Psoas muscle (tissue), 7 donors: ENCODE measurements at regions not wholly inside any gene's neighbourhood (a gene's known extent, or its start where the extent isn't known, plus 50 kb on each side); places are given as distances from the start of the nearest gene placed in this dataset.

Source experiments
- ATAC-seq, 4 donors: fragments of 200-7000 bp; cut with Tn5 transposase; one replicate each; pipeline ENCODE4 v1.9.1; 2020; ENCODE audit warnings: moderate library complexity in 3 of 4, mild to moderate bottlenecking in 2 of 4
- DNase-seq, 2 donors: peaks; one replicate each; pipeline ENCODE4 v3.0.0-alpha.2; 2020
- H3K27ac ChIP-seq: fragments of 200-600 bp; one replicate; pipeline ENCODE4 v1.8.0; 2022
- H3K27me3 ChIP-seq, 3 donors: fragments of 200-600 bp in 1 of 3; one replicate each; pipeline versions ENCODE4 v1.6.1 to v1.8.0; 2013 to 2022; ENCODE audit warnings: low read length in 2 of 3, mild to moderate bottlenecking in 2 of 3, moderate library complexity in 1 of 3; ENCODE audit not compliant: insufficient read depth in 3 of 3
- H3K36me3 ChIP-seq, 2 donors: fragments of 200-600 bp in 1 of 2; one replicate each; pipeline versions ENCODE4 v1.6.1 to v1.8.0; 2013 to 2022; ENCODE audit warnings: low read depth in 1 of 2, mild to moderate bottlenecking in 1 of 2, moderate library complexity in 1 of 2; ENCODE audit not compliant: insufficient read depth in 1 of 2
- H3K4me1 ChIP-seq: fragments of 200-600 bp; one replicate; pipeline ENCODE4 v1.8.0; 2022
- H3K4me3 ChIP-seq: fragments of 200-600 bp; one replicate; pipeline ENCODE4 v1.8.0; 2022; ENCODE audit warnings: mild to moderate bottlenecking
- H3K9me3 ChIP-seq: fragments of 200-600 bp; one replicate; pipeline ENCODE4 v1.8.0; 2022
- CTCF ChIP-seq: fragments of 200-600 bp; IDR thresholded peaks from one replicate; pipeline ENCODE4 v1.8.0; 2022; ENCODE audit warnings: antibody characterized with exemption
- WGBS, 3 donors: extraction: QIAGEN DNeasy Blood & Tissue Kit; methylation state at CpG; one replicate each; pipeline versions ENCODE4 v1.1.6 to v1.1.7; 2013; 5-methylcytosine and 5-hydroxymethylcytosine counted together
- intact Hi-C, 2 donors: fragments of 100-400 bp; cut with DNase I; formaldehyde crosslinking; loops; one replicate each; pipeline versions ENCODE4 v1.11.0 to v1.14.2; 2022
- donor health status: healthy with polysubstance abuse.
- donor health status: DM: no; HTN: no; CAD: no; lungs with moderate emphysema.
- donor health status: Bipolar disorder and iron deficiency.
- donor health status: healthy.
- donor health status: DM: yes; HTN: yes; CAD: no.
- donor health status: DM: no; HTN: no; CAD: no.
- donor health status: DM: yes; HTN: yes; CAD: no.

- Histone ChIP-seq H3K27ac (no peak overlapping the region), H3K9me3 (no peaks in the 10 kb centered on the region), H3K4me3 (no peak overlapping the region), H3K27me3 (peaks cover 0 to 10% (median under 1%) of the 10 kb centered on the region in 3 donors), H3K36me3 (no peaks in the 10 kb centered on the region), H3K4me1 (no peaks in the 10 kb centered on the region)
- intact Hi-C loops: no loop called here
- TF ChIP-seq CTCF: no peak
- DNase-seq (no peak), ATAC-seq (no peak)
- 74 to 86% (median 81%) methylated on average over 6 of the region's 6 CpGs for WGBS, 3 donors
Measured at GRCh38 chr16:17566656-17567450, 96.1 kb upstream of the XYLT1 start.

- no peaks in the 10 kb centered on the region for H3K36me3 ChIP-seq
- WGBS, 3 donors: 39 to 50% (median 42%) methylated on average over 1 of the region's 1 CpG
- H3K4me1 ChIP-seq: no peaks in the 10 kb centered on the region
- no peak overlapping the region for H3K27ac ChIP-seq
- no peak for TF ChIP-seq CTCF
- intact Hi-C loops: no loop called here
- no peaks in the 10 kb centered on the region for H3K9me3 ChIP-seq
- H3K27me3 ChIP-seq: peaks cover 0 to 10% (median under 1%) of the 10 kb centered on the region in 3 donors
- no peak for ATAC-seq
- no peak for DNase-seq
- H3K4me3 ChIP-seq: no peak overlapping the region
Measured at GRCh38 chr16:17566075-17566474, 95.3 kb upstream of the XYLT1 start.

GRCh38 chr16:17565605-17566004, 94.8 kb upstream of the XYLT1 start:
- H3K36me3 ChIP-seq: no peaks in the 10 kb centered on the region
- H3K4me3 ChIP-seq: no peak overlapping the region
- no peaks in the 10 kb centered on the region for H3K9me3 ChIP-seq
- no peak for ATAC-seq
- no peak for DNase-seq
- H3K27ac ChIP-seq: no peak overlapping the region
- peaks cover 0 to 10% (median 3%) of the 10 kb centered on the region in 3 donors for H3K27me3 ChIP-seq
- 89 to 94% (median 92%) methylated on average over 3 of the region's 3 CpGs for WGBS, 3 donors
- no peaks in the 10 kb centered on the region for H3K4me1 ChIP-seq
- no peak for TF ChIP-seq CTCF
- intact Hi-C loops: no loop called here

GRCh38 chr16:17564856-17565255, 94.1 kb upstream of the XYLT1 start:
- no peak for ATAC-seq
- no peak for TF ChIP-seq CTCF
- intact Hi-C loops: no loop called here
- 69 to 75% (median 70%) methylated on average over 6 of the region's 6 CpGs for WGBS, 3 donors
- no peaks in the 10 kb centered on the region for H3K9me3 ChIP-seq
- H3K27me3 ChIP-seq: peaks cover 0 to 10% (median 3%) of the 10 kb centered on the region in 3 donors
- H3K4me1 ChIP-seq: no peaks in the 10 kb centered on the region
- no peaks in the 10 kb centered on the region for H3K36me3 ChIP-seq
- DNase-seq: no peak
- H3K4me3 ChIP-seq: no peak overlapping the region
- H3K27ac ChIP-seq: no peak overlapping the region
